Progenitor cell of endocrine pancreas (in vitro differentiated cells): ENCODE measurements at regions not wholly inside any gene's neighbourhood (a gene's known extent, or its start where the extent isn't known, plus 50 kb on each side); places are given as distances from the start of the nearest gene placed in this dataset.
"Not testable (repeated sequence)": the region's sequence is repeated elsewhere in the genome, so short reads cannot be mapped to it uniquely, and the experiment has no call there.

Experiments used
- DNase-seq: peaks from one replicate; pipeline ENCODE4 v3.0.0; 2021; ENCODE audit warnings: low spot score; ENCODE audit not compliant: unreplicated experiment
- H3K27ac Mint-ChIP-seq: 2 replicates; pipeline ENCODE4 v1.8.0; 2021; ENCODE audit warnings: mild to moderate bottlenecking, moderate library complexity, mixed read lengths
- H3K27me3 Mint-ChIP-seq: 2 replicates; pipeline ENCODE4 v1.8.0; 2021; ENCODE audit warnings: mixed read lengths
- H3K36me3 Mint-ChIP-seq: 2 replicates; pipeline ENCODE4 v1.8.0; 2022; ENCODE audit warnings: mixed read lengths; ENCODE audit not compliant: insufficient read depth
- H3K4me1 Mint-ChIP-seq: 2 replicates; pipeline ENCODE4 v1.8.0; 2021; ENCODE audit warnings: low read depth, mixed read lengths
- H3K4me3 Mint-ChIP-seq: 2 replicates; pipeline ENCODE4 v1.8.0; 2021; ENCODE audit warnings: low read depth, mild to moderate bottlenecking, moderate library complexity, mixed read lengths
- H3K9me3 Mint-ChIP-seq: 2 replicates; pipeline ENCODE4 v1.8.0; 2021; ENCODE audit warnings: low read depth, mixed read lengths
- CTCF ChIP-seq: fragments of 200-600 bp; sonication (generic); IDR thresholded peaks from one replicate; pipeline ENCODE4 v1.5.0; 2021; ENCODE audit warnings: antibody characterized with exemption, mild to moderate bottlenecking; ENCODE audit not compliant: unreplicated experiment

- H3K4me3 Mint-ChIP-seq, H3K4me1 Mint-ChIP-seq, H3K9me3 Mint-ChIP-seq, H3K36me3 Mint-ChIP-seq, H3K27ac Mint-ChIP-seq, H3K27me3 Mint-ChIP-seq: not testable (repeated sequence)
- DNase-seq: peak; percentile 18
- TF ChIP-seq CTCF: peak; percentile 72
These were observed 76.7 kb upstream of the NEK3 start for GRCh38 chr13:52235900-52236595.

- H3K27ac Mint-ChIP-seq, H3K36me3 Mint-ChIP-seq, DNase-seq, H3K27me3 Mint-ChIP-seq, H3K4me3 Mint-ChIP-seq, H3K9me3 Mint-ChIP-seq, H3K4me1 Mint-ChIP-seq: not testable (repeated sequence)
These were observed 75.5 kb upstream of the NEK3 start for GRCh38 chr13:52234928-52235327.

GRCh38 chr13:52223063-52223462 lies 63.7 kb upstream of the NEK3 start:
- H3K4me1 Mint-ChIP-seq, H3K4me3 Mint-ChIP-seq, DNase-seq, H3K27me3 Mint-ChIP-seq, H3K27ac Mint-ChIP-seq, H3K9me3 Mint-ChIP-seq, H3K36me3 Mint-ChIP-seq: not testable (repeated sequence)

- not testable (repeated sequence) for H3K36me3 Mint-ChIP-seq
These were observed 54.5 kb upstream of the NEK3 start for GRCh38 chr13:52213920-52214319.

GRCh38 chr13:52212886-52213285 lies 53.5 kb upstream of the NEK3 start:
- not testable (repeated sequence) for H3K36me3 Mint-ChIP-seq, H3K27me3 Mint-ChIP-seq, H3K27ac Mint-ChIP-seq, H3K4me1 Mint-ChIP-seq, H3K4me3 Mint-ChIP-seq, H3K9me3 Mint-ChIP-seq, DNase-seq

More at GRCh38 chr13:52213920-52214319, 54.5 kb upstream of the NEK3 start:
- not testable (repeated sequence) for H3K27me3 Mint-ChIP-seq, H3K27ac Mint-ChIP-seq, H3K4me3 Mint-ChIP-seq, H3K9me3 Mint-ChIP-seq, H3K4me1 Mint-ChIP-seq, DNase-seq

GRCh38 chr13:52211416-52211776 lies 52.0 kb upstream of the NEK3 start:
- H3K27ac Mint-ChIP-seq, H3K9me3 Mint-ChIP-seq, H3K27me3 Mint-ChIP-seq, H3K4me1 Mint-ChIP-seq, DNase-seq, H3K36me3 Mint-ChIP-seq, H3K4me3 Mint-ChIP-seq: not testable (repeated sequence)

GRCh38 chr13:52210564-52211415 lies 51.4 kb upstream of the NEK3 start:
- not testable (repeated sequence) for H3K9me3 Mint-ChIP-seq, H3K36me3 Mint-ChIP-seq, H3K27me3 Mint-ChIP-seq, DNase-seq, H3K4me3 Mint-ChIP-seq, H3K27ac Mint-ChIP-seq, H3K4me1 Mint-ChIP-seq
